ENCODE measurements at regions not wholly inside any gene's neighbourhood (a gene's known extent, or its start where the extent isn't known, plus 50 kb on each side); places are given as distances from the start of the nearest gene placed in this dataset.

- TF ChIP-seq, protein P1, sequence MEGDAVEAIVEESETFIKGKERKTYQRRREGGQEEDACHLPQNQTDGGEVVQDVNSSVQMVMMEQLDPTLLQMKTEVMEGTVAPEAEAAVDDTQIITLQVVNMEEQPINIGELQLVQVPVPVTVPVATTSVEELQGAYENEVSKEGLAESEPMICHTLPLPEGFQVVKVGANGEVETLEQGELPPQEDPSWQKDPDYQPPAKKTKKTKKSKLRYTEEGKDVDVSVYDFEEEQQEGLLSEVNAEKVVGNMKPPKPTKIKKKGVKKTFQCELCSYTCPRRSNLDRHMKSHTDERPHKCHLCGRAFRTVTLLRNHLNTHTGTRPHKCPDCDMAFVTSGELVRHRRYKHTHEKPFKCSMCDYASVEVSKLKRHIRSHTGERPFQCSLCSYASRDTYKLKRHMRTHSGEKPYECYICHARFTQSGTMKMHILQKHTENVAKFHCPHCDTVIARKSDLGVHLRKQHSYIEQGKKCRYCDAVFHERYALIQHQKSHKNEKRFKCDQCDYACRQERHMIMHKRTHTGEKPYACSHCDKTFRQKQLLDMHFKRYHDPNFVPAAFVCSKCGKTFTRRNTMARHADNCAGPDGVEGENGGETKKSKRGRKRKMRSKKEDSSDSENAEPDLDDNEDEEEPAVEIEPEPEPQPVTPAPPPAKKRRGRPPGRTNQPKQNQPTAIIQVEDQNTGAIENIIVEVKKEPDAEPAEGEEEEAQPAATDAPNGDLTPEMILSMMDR (IDR thresholded peaks at IDR 0.05; ENCODE audit: insufficient read depth, low read depth, low read length) = no peak
- TF ChIP-seq EZH2 (IDR thresholded peaks at IDR 0.05; ENCODE audit: insufficient read depth, low read length) = no peak
Observed at GRCh38 chr6:14880052-14880451, 365.8 kb upstream of the JARID2 start.
